ENCODE measurements at regions not wholly inside any gene's neighbourhood (a gene's known extent, or its start where the extent isn't known, plus 50 kb on each side); places are given as distances from the start of the nearest gene placed in this dataset.

GRCh38 chr2:128724547-128724946 lies 405.9 kb upstream of the HS6ST1 start:
- TF ChIP-seq CTCF (IDR thresholded peaks at IDR 0.05; ENCODE audit: unreplicated experiment in 3 of 3), result no peak
- Mint-ChIP-seq H3K27ac (no peak overlapping the region), H3K4me3 (no peak overlapping the region), H3K4me1 (no peaks in the 10 kb centered on the region), H3K36me3 (ENCODE audit: low read depth) (peaks cover 5% of the 10 kb centered on the region), H3K27me3 (ENCODE audit: low read depth) (peaks cover 7% of the 10 kb centered on the region), H3K9me3 (peaks cover 22% of the 10 kb centered on the region)

GRCh38 chr2:128724972-128725371 lies 406.3 kb upstream of the HS6ST1 start:
- Mint-ChIP-seq H3K27ac (no peak overlapping the region), H3K36me3 (ENCODE audit: low read depth) (peaks cover 5% of the 10 kb centered on the region)

GRCh38 chr2:128726236-128726635 lies 407.6 kb upstream of the HS6ST1 start:
- H3K4me1 Mint-ChIP-seq, result no peaks in the 10 kb centered on the region
- TF ChIP-seq CTCF (IDR thresholded peaks at IDR 0.05; ENCODE audit: unreplicated experiment in 3 of 3), result no peak
- H3K27me3 Mint-ChIP-seq (ENCODE audit: low read depth), result peaks cover 7% of the 10 kb centered on the region
- peaks cover 5% of the 10 kb centered on the region for H3K36me3 Mint-ChIP-seq (ENCODE audit: low read depth)
- peaks cover 22% of the 10 kb centered on the region for H3K9me3 Mint-ChIP-seq
- H3K4me3 Mint-ChIP-seq, result no peak overlapping the region
- no peak overlapping the region for H3K27ac Mint-ChIP-seq

More at GRCh38 chr2:128724972-128725371, 406.3 kb upstream of the HS6ST1 start:
- no peak overlapping the region for H3K4me3 Mint-ChIP-seq
- no peak for TF ChIP-seq CTCF (IDR thresholded peaks at IDR 0.05; ENCODE audit: unreplicated experiment in 3 of 3)
- peaks cover 7% of the 10 kb centered on the region for H3K27me3 Mint-ChIP-seq (ENCODE audit: low read depth)
- peaks cover 24% of the 10 kb centered on the region for H3K9me3 Mint-ChIP-seq
- H3K4me1 Mint-ChIP-seq, result no peaks in the 10 kb centered on the region

GRCh38 chr2:128726911-128727310 lies 408.2 kb upstream of the HS6ST1 start:
- no peak for TF ChIP-seq CTCF (IDR thresholded peaks at IDR 0.05; ENCODE audit: unreplicated experiment in 3 of 3)
- Mint-ChIP-seq H3K4me3 (no peak overlapping the region), H3K9me3 (peaks cover 23% of the 10 kb centered on the region), H3K4me1 (no peaks in the 10 kb centered on the region), H3K27me3 (ENCODE audit: low read depth) (peaks cover 7% of the 10 kb centered on the region), H3K36me3 (ENCODE audit: low read depth) (peaks cover 5% of the 10 kb centered on the region), H3K27ac (no peak overlapping the region)

- Mint-ChIP-seq H3K4me1 (no peaks in the 10 kb centered on the region), H3K27me3 (ENCODE audit: low read depth) (peaks cover 7% of the 10 kb centered on the region), H3K9me3 (peaks cover 24% of the 10 kb centered on the region), H3K27ac (no peak overlapping the region), H3K4me3 (no peak overlapping the region), H3K36me3 (ENCODE audit: low read depth) (peaks cover 5% of the 10 kb centered on the region)
- TF ChIP-seq CTCF (IDR thresholded peaks at IDR 0.05; ENCODE audit: unreplicated experiment in 3 of 3), result no peak
Measured at GRCh38 chr2:128727404-128727803, 408.7 kb upstream of the HS6ST1 start.

- no peak overlapping the region for H3K27ac Mint-ChIP-seq
- peaks cover 5% of the 10 kb centered on the region for H3K36me3 Mint-ChIP-seq (ENCODE audit: low read depth)
Measured at GRCh38 chr2:128727914-128728313, 409.2 kb upstream of the HS6ST1 start.

More at GRCh38 chr2:128727914-128728313, 409.2 kb upstream of the HS6ST1 start:
- TF ChIP-seq CTCF (IDR thresholded peaks at IDR 0.05; ENCODE audit: unreplicated experiment in 3 of 3), result no peak
- H3K4me3 Mint-ChIP-seq, result no peak overlapping the region
- peaks cover 3% of the 10 kb centered on the region for H3K4me1 Mint-ChIP-seq
- peaks cover 7% of the 10 kb centered on the region for H3K27me3 Mint-ChIP-seq (ENCODE audit: low read depth)
- peaks cover 28% of the 10 kb centered on the region for H3K9me3 Mint-ChIP-seq

All from nephron (organoid).